ENCODE measurements at regions not wholly inside any gene's neighbourhood (a gene's known extent, or its start where the extent isn't known, plus 50 kb on each side); places are given as distances from the start of the nearest gene placed in this dataset.

GRCh38 chr3:69500604-69501003 is 114.7 kb upstream of the FRMD4B start:
- H2AFZ ChIP-seq (ENCODE audit: insufficient read depth, low read depth, low read length, poor library complexity, severe bottlenecking) = no peak overlapping the region
- peak overlapping the region in 1 of 3 experiments; percentile 6 for H3K4me3 ChIP-seq (replicated peaks in 1 of 3; ENCODE audit: low read depth in 2 of 3, low read length in 3 of 3)
- TF ChIP-seq CTCF (IDR thresholded peaks at IDR 0.05) = no peak
- no peaks in the 10 kb centered on the region for H3K27me3 Mint-ChIP-seq (ENCODE audit: low read depth in 3 of 3)
- H3K36me3 Mint-ChIP-seq = no peaks in the 10 kb centered on the region
- no peaks in the 10 kb centered on the region for H3K36me3 ChIP-seq (replicated peaks in 1 of 2; ENCODE audit: control insufficient read depth in 1 of 2, insufficient read depth in 2 of 2, low read length in 2 of 2)
- no peaks in the 10 kb centered on the region for H4K20me1 ChIP-seq (ENCODE audit: insufficient read depth, low read length)
- peak overlapping the region; percentile 62 to 87 (median 82) for H3K27ac Mint-ChIP-seq
- WGBS (ENCODE audit: insufficient coverage) = no CpG with 5 or more reads among the region's 5 CpGs
- H3K9me3 ChIP-seq (replicated peaks in 1 of 2; ENCODE audit: control insufficient read depth in 1 of 2, insufficient read depth in 1 of 2, low read length in 2 of 2) = no peaks in the 10 kb centered on the region
- H3K79me2 ChIP-seq (ENCODE audit: insufficient read depth, low read length) = peaks cover 10% of the 10 kb centered on the region
- peak overlapping the region; percentile 48 for H3K4me2 ChIP-seq (replicated peaks; ENCODE audit: extremely low read depth, low read length, poor library complexity, severe bottlenecking)
- H3K9me3 Mint-ChIP-seq = peaks cover 0 to 4% (median 0%) of the 10 kb centered on the region in 7 donors
- no peaks in the 10 kb centered on the region for H3K27me3 ChIP-seq (ENCODE audit: control insufficient read depth in 2 of 2, insufficient read depth in 2 of 2, low read length in 2 of 2)
- no peak overlapping the region for H3K9ac ChIP-seq (ENCODE audit: insufficient read depth, low read length, poor library complexity, severe bottlenecking)
- intact Hi-C loops (cut with micrococcal nuclease) = no loop called here
- H3K4me1 ChIP-seq (ENCODE audit: control insufficient read depth in 1 of 2, insufficient read depth in 2 of 2, low read length in 2 of 2) = peaks cover 19% of the 10 kb centered on the region in 2 donors
- H3K27ac ChIP-seq (ENCODE audit: low read depth in 1 of 2, low read length in 2 of 2) = peak overlapping the region; percentile 6 to 34
- H3K4me3 Mint-ChIP-seq = peak overlapping the region; percentile 42 to 46
- DNase-seq = peak; percentile 41 to 87 (median 58)
- H3K4me1 Mint-ChIP-seq = peaks cover 39% of the 10 kb centered on the region

GRCh38 chr3:69499899-69500421 is 114.1 kb upstream of the FRMD4B start:
- intact Hi-C loops (cut with micrococcal nuclease) = no loop called here
- peaks cover 10% of the 10 kb centered on the region for H3K79me2 ChIP-seq (ENCODE audit: insufficient read depth, low read length)
- peak overlapping the region; percentile 48 for H3K4me2 ChIP-seq (replicated peaks; ENCODE audit: extremely low read depth, low read length, poor library complexity, severe bottlenecking)
- peaks cover 39% of the 10 kb centered on the region for H3K4me1 Mint-ChIP-seq
- no peak for TF ChIP-seq CTCF (IDR thresholded peaks at IDR 0.05)
- peak overlapping the region in 1 of 3 experiments; percentile 6 for H3K4me3 ChIP-seq (replicated peaks in 1 of 3; ENCODE audit: low read depth in 2 of 3, low read length in 3 of 3)
- H3K4me1 ChIP-seq (ENCODE audit: control insufficient read depth in 1 of 2, insufficient read depth in 2 of 2, low read length in 2 of 2) = peaks cover 19% of the 10 kb centered on the region in 2 donors
- H3K36me3 Mint-ChIP-seq = no peaks in the 10 kb centered on the region
- H2AFZ ChIP-seq (ENCODE audit: insufficient read depth, low read depth, low read length, poor library complexity, severe bottlenecking) = no peak overlapping the region
- H3K9ac ChIP-seq (ENCODE audit: insufficient read depth, low read length, poor library complexity, severe bottlenecking) = no peak overlapping the region
- peak in 1 of 3 donors; percentile 19 for DNase-seq
- no peaks in the 10 kb centered on the region for H3K27me3 Mint-ChIP-seq (ENCODE audit: low read depth in 3 of 3)
- no peaks in the 10 kb centered on the region for H4K20me1 ChIP-seq (ENCODE audit: insufficient read depth, low read length)
- 88% methylated on average over 9 of the region's 9 CpGs for WGBS (ENCODE audit: insufficient coverage)
- peak overlapping the region in 1 of 2 donors; percentile 39 for H3K27ac ChIP-seq (ENCODE audit: low read depth in 1 of 2, low read length in 2 of 2)
- H3K27me3 ChIP-seq (ENCODE audit: control insufficient read depth in 2 of 2, insufficient read depth in 2 of 2, low read length in 2 of 2) = no peaks in the 10 kb centered on the region
- H3K9me3 ChIP-seq (replicated peaks in 1 of 2; ENCODE audit: control insufficient read depth in 1 of 2, insufficient read depth in 1 of 2, low read length in 2 of 2) = no peaks in the 10 kb centered on the region
- peak overlapping the region in 1 of 2 donors; percentile 30 for H3K4me3 Mint-ChIP-seq
- H3K9me3 Mint-ChIP-seq = peaks cover 0 to 4% (median 0%) of the 10 kb centered on the region in 7 donors
- H3K27ac Mint-ChIP-seq = peak overlapping the region; percentile 21 to 86 (median 76)
- H3K36me3 ChIP-seq (replicated peaks in 1 of 2; ENCODE audit: control insufficient read depth in 1 of 2, insufficient read depth in 2 of 2, low read length in 2 of 2) = no peaks in the 10 kb centered on the region

All from CD14-positive monocyte (primary cell).